AG04450 (cell line): ENCODE measurements at regions not wholly inside any gene's neighbourhood (a gene's known extent, or its start where the extent isn't known, plus 50 kb on each side); places are given as distances from the start of the nearest gene placed in this dataset.

ENCODE experiments used
- CTCF ChIA-PET: fragments of 300-600, 350-600 bp; formaldehyde crosslinking; extraction: SDS; loops from one replicate; lab custom pipeline; 2022; ENCODE audit warnings: antibody characterized with exemption, inconsistent platforms; lab: Charles Lee
- POLR2A ChIA-PET: fragments of 350-600 bp; formaldehyde crosslinking; extraction: SDS; loops from one replicate; lab custom pipeline; 2021; ENCODE audit warnings: antibody characterized with exemption, inconsistent platforms; lab: Yijun Ruan, JAX
- DNase-seq: peaks from one replicate; pipeline ENCODE4 v3.0.0-alpha.2; 2011; ENCODE audit warnings: low read depth, low spot score
- H3K27ac ChIP-seq: one replicate; pipeline ENCODE4 v1.5.1; 2012; ENCODE audit warnings: low read depth, low read length, control low read depth
- H3K27me3 ChIP-seq: one replicate; pipeline ENCODE4 v1.6.0; 2012; ENCODE audit warnings: low read length; ENCODE audit not compliant: control insufficient read depth, insufficient read depth
- H3K4me3 ChIP-seq: 2 replicates; pipeline ENCODE4 v1.5.1; 2011; ENCODE audit warnings: mild to moderate bottlenecking, low read depth, low read length, control low read depth
- H3K9me3 ChIP-seq: 2 replicates; pipeline ENCODE4 v1.5.1; 2012; ENCODE audit warnings: low read length; ENCODE audit not compliant: control insufficient read depth, insufficient read depth
- CTCF ChIP-seq: IDR thresholded peaks from 2 replicates; pipeline ENCODE4 v1.5.1; 2011; ENCODE audit warnings: low read depth, low read length, control low read depth, inconsistent platforms

GRCh38 chr21:16069178-16070112, 339.7 kb downstream of the USP25 start:
- CTCF ChIA-PET, result interaction anchor here (1.5 kb wide), 1 partner anchor 12 kb away, joined by 5 read pairs; no protein-coding TSS in a partner anchor
- Histone ChIP-seq H3K27me3 (no peaks in the 10 kb centered on the region), H3K27ac (no peak overlapping the region), H3K9me3 (no peaks in the 10 kb centered on the region), H3K4me3 (no peak overlapping the region)
- no peak for DNase-seq
- POLR2A ChIA-PET, result no interaction called here
- no peak for TF ChIP-seq CTCF

GRCh38 chr21:16070207-16070651, 340.4 kb downstream of the USP25 start:
- H3K27ac ChIP-seq, result no peak overlapping the region
- no peaks in the 10 kb centered on the region for H3K9me3 ChIP-seq
- no peak for DNase-seq
- CTCF ChIA-PET, result interaction anchor here (1.7 kb wide), 1 partner anchor 11 kb away, joined by 6 read pairs; no protein-coding TSS in a partner anchor
- no peaks in the 10 kb centered on the region for H3K27me3 ChIP-seq
- no peak overlapping the region for H3K4me3 ChIP-seq
- no peak for TF ChIP-seq CTCF
- POLR2A ChIA-PET, result no interaction called here

- POLR2A ChIA-PET, result no interaction called here
Observed at GRCh38 chr21:16071092-16071491, 341.3 kb downstream of the USP25 start.

GRCh38 chr21:16071761-16072160, 342.0 kb downstream of the USP25 start:
- no peaks in the 10 kb centered on the region for H3K9me3 ChIP-seq
- TF ChIP-seq CTCF, result no peak
- DNase-seq, result no peak
- ChIA-PET POLR2A (interaction anchor here (1.0 kb wide), 1 partner anchor 53 kb away, joined by 3 read pairs; no protein-coding TSS in a partner anchor), CTCF (interaction anchor here (1.7 kb wide), 1 partner anchor 10 kb away, joined by 6 read pairs; no protein-coding TSS in a partner anchor)
- H3K27me3 ChIP-seq, result no peaks in the 10 kb centered on the region
- no peak overlapping the region for H3K4me3 ChIP-seq
- H3K27ac ChIP-seq, result no peak overlapping the region

More at GRCh38 chr21:16071092-16071491, 341.3 kb downstream of the USP25 start:
- H3K9me3 ChIP-seq, result no peaks in the 10 kb centered on the region
- TF ChIP-seq CTCF, result no peak
- no peaks in the 10 kb centered on the region for H3K27me3 ChIP-seq
- H3K27ac ChIP-seq, result no peak overlapping the region
- H3K4me3 ChIP-seq, result peak overlapping the region; percentile 36
- CTCF ChIA-PET, result interaction anchor here (0.5 to 1.7 kb wide), 3 partner anchors 11 to 122 kb away, joined by 3 to 6 read pairs (median 6); no protein-coding TSS in a partner anchor
- no peak for DNase-seq

GRCh38 chr21:16072221-16072620, 342.4 kb downstream of the USP25 start:
- DNase-seq, result no peak
- Histone ChIP-seq H3K27ac (no peak overlapping the region), H3K27me3 (no peaks in the 10 kb centered on the region), H3K4me3 (no peak overlapping the region), H3K9me3 (no peaks in the 10 kb centered on the region)
- ChIA-PET CTCF (interaction anchor here (0.8 kb wide), 2 partner anchors 69 to 258 kb away, joined by 3 read pairs; no protein-coding TSS in a partner anchor), POLR2A (interaction anchor here (1.0 kb wide), 1 partner anchor 53 kb away, joined by 3 read pairs; no protein-coding TSS in a partner anchor)
- no peak for TF ChIP-seq CTCF
